Astrocyte (in vitro differentiated cells and primary cell): ENCODE measurements at regions not wholly inside any gene's neighbourhood (a gene's known extent, or its start where the extent isn't known, plus 50 kb on each side); places are given as distances from the start of the nearest gene placed in this dataset.

ENCODE experiments used
- EZH2 ChIP-seq: IDR thresholded peaks from 2 replicates; pipeline ENCODE4 v1.6.1; 2012; ENCODE audit warnings: mild to moderate bottlenecking, low read length, inconsistent platforms; ENCODE audit not compliant: insufficient read depth
- TF ChIP-seq, protein P1 (sequence below): IDR thresholded peaks from 2 replicates; pipeline ENCODE4 v1.5.1; 2011; ENCODE audit warnings: low read depth, mild to moderate bottlenecking, inconsistent platforms, low read length, moderate library complexity; ENCODE audit not compliant: insufficient read depth

DNA sequence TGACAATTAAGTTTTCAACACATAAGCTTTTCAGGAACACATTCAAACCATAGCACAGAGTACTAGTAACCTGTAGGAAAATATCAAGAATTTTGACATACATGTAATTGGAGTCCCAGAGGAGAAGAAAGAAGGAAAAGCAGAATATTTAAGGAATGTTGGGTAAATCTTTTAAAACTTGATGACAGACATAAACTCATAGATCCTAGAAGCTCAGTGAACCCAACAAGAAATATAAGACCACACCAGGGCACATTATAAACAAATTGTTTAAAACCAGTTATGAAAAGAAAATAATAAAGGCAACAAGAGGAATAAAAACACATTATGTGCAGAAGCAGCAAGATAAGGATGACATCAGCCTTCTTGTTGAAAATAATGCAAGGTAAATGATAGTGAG, 151.5 kb upstream of the ATXN1 start:
- TF ChIP-seq, protein P1, sequence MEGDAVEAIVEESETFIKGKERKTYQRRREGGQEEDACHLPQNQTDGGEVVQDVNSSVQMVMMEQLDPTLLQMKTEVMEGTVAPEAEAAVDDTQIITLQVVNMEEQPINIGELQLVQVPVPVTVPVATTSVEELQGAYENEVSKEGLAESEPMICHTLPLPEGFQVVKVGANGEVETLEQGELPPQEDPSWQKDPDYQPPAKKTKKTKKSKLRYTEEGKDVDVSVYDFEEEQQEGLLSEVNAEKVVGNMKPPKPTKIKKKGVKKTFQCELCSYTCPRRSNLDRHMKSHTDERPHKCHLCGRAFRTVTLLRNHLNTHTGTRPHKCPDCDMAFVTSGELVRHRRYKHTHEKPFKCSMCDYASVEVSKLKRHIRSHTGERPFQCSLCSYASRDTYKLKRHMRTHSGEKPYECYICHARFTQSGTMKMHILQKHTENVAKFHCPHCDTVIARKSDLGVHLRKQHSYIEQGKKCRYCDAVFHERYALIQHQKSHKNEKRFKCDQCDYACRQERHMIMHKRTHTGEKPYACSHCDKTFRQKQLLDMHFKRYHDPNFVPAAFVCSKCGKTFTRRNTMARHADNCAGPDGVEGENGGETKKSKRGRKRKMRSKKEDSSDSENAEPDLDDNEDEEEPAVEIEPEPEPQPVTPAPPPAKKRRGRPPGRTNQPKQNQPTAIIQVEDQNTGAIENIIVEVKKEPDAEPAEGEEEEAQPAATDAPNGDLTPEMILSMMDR: no peak
- no peak for TF ChIP-seq EZH2
